ENCODE measurements at regions not wholly inside any gene's neighbourhood (a gene's known extent, or its start where the extent isn't known, plus 50 kb on each side); places are given as distances from the start of the nearest gene placed in this dataset.

GRCh38 chr9:109888695-109889094 is 108.7 kb downstream of the PALM2AKAP2 start:
- TF ChIP-seq, protein P1, sequence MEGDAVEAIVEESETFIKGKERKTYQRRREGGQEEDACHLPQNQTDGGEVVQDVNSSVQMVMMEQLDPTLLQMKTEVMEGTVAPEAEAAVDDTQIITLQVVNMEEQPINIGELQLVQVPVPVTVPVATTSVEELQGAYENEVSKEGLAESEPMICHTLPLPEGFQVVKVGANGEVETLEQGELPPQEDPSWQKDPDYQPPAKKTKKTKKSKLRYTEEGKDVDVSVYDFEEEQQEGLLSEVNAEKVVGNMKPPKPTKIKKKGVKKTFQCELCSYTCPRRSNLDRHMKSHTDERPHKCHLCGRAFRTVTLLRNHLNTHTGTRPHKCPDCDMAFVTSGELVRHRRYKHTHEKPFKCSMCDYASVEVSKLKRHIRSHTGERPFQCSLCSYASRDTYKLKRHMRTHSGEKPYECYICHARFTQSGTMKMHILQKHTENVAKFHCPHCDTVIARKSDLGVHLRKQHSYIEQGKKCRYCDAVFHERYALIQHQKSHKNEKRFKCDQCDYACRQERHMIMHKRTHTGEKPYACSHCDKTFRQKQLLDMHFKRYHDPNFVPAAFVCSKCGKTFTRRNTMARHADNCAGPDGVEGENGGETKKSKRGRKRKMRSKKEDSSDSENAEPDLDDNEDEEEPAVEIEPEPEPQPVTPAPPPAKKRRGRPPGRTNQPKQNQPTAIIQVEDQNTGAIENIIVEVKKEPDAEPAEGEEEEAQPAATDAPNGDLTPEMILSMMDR (IDR thresholded peaks at IDR 0.05), result no peak
- no peak for TF ChIP-seq EP300 (IDR thresholded peaks at IDR 0.05)
